K562 (cell line): ENCODE measurements at regions not wholly inside any gene's neighbourhood (a gene's known extent, or its start where the extent isn't known, plus 50 kb on each side); places are given as distances from the start of the nearest gene placed in this dataset.

Experiments used
- ATAC-seq: fragments of 200-7000 bp; cut with Tn5 transposase; 3 replicates; pipeline ENCODE4 v1.9.1; 2020; ENCODE audit warnings: moderate library complexity
- BruUV-seq: library from RNA; stranded (reverse); fragments of 400-500 nt; replicated peaks from 2 replicates; lab custom pipeline; 2021; lab: Mats Ljungman, UMichigan
- CTCF ChIA-PET: fragments of 300-600 bp; formaldehyde crosslinking; extraction: SDS; loops from one replicate; lab custom pipeline; 2021; ENCODE audit warnings: low intra/inter-chr PET ratio; lab: Yijun Ruan, JAX
- POLR2A ChIA-PET: fragments of 300-600, 350-650 bp; sonication (Branson Sonifier 250); formaldehyde crosslinking; extraction: SDS; loops from one replicate; lab custom pipeline; 2021; ENCODE audit warnings: antibody characterized with exemption, inconsistent platforms; lab: Yijun Ruan, JAX
- DNase-seq, 4 experiments: peaks; one replicate each; pipeline versions ENCODE4 v3.0.0 to v3.0.0-alpha.2; 2011 to 2018; ENCODE audit warnings: low spot score in 3 of 4, mixed read lengths in 3 of 4; ENCODE audit errors: extremely low read depth in 1 of 4
- FAIRE-seq: peaks from 2 replicates; lab custom pipeline; 2011; peaks lifted over from hg19 to GRCh38; lab: Jason Lieb, UNC
- H2AFZ ChIP-seq: 2 replicates; pipeline ENCODE4 v1.6.0; 2011; ENCODE audit warnings: low read depth, low read length, control low read depth, inconsistent platforms
- H3K27ac ChIP-seq: fragments of 200-600 bp; 3 replicates; pipeline ENCODE4 v1.8.0; 2011; ENCODE audit warnings: low read depth, mild to moderate bottlenecking, control low read depth, inconsistent platforms, low read length, moderate library complexity, mixed read lengths; ENCODE audit errors: extremely low read depth
- H3K27me3 ChIP-seq, 2 experiments: fragments of 300-600 bp in 1 of 2; 2 replicates in 1 of 2; 3 replicates in 1 of 2; pipeline versions ENCODE4 v1.6.0 to v1.8.0; 2011; ENCODE audit warnings: inconsistent platforms in 2 of 2, low read length in 2 of 2, mild to moderate bottlenecking in 1 of 2, mixed read lengths in 1 of 2, moderate library complexity in 1 of 2; ENCODE audit not compliant: control insufficient read depth in 2 of 2, insufficient read depth in 2 of 2
- H3K36me3 ChIP-seq: fragments of 300-600 bp; 3 replicates; pipeline ENCODE4 v1.8.0; 2011; ENCODE audit warnings: mild to moderate bottlenecking, low read length, inconsistent platforms; ENCODE audit not compliant: control insufficient read depth, insufficient read depth
- H3K4me1 ChIP-seq, 2 experiments: fragments of 200-600 bp in 1 of 2; replicated peaks in 1 of 2; 2 replicates in 1 of 2; 3 replicates in 1 of 2; pipeline versions ENCODE4 v1.5.1 to v1.8.0; 2011; ENCODE audit warnings: inconsistent platforms in 2 of 2, low read length in 2 of 2, mild to moderate bottlenecking in 1 of 2, mixed read lengths in 1 of 2, moderate library complexity in 1 of 2; ENCODE audit not compliant: control insufficient read depth in 2 of 2, insufficient read depth in 2 of 2
- H3K4me2 ChIP-seq: 2 replicates; pipeline ENCODE4 v1.6.1; 2011; ENCODE audit warnings: low read length, control low read depth, inconsistent platforms, mixed read lengths; ENCODE audit not compliant: insufficient read depth
- H3K4me3 ChIP-seq: fragments of 200-600 bp; sonication (generic), shearing (Covaris generic); 2 replicates; pipeline ENCODE4 v1.5.1; 2016; ENCODE audit warnings: control low read depth, inconsistent platforms
- H3K79me2 ChIP-seq: fragments of 200-600 bp; 3 replicates; pipeline ENCODE4 v1.8.0; 2011; ENCODE audit warnings: low read length, inconsistent platforms; ENCODE audit not compliant: control insufficient read depth, insufficient read depth
- H3K9ac ChIP-seq, 2 experiments: 2 replicates each; pipeline versions ENCODE4 v1.6.0 to v1.6.1; 2011; ENCODE audit warnings: low read depth in 2 of 2, low read length in 2 of 2, control low read depth in 1 of 2, inconsistent platforms in 1 of 2, mild to moderate bottlenecking in 1 of 2, mixed read lengths in 1 of 2; ENCODE audit not compliant: insufficient read depth in 1 of 2
- H3K9me1 ChIP-seq: one replicate; pipeline ENCODE4 v1.6.0; 2011; ENCODE audit warnings: inconsistent platforms, mild to moderate bottlenecking, low read length, moderate library complexity; ENCODE audit not compliant: control insufficient read depth, insufficient read depth
- H3K9me3 ChIP-seq: replicated peaks from 2 replicates; pipeline ENCODE4 v1.5.1; 2011; ENCODE audit warnings: low read depth, low read length, inconsistent platforms; ENCODE audit not compliant: control insufficient read depth, insufficient read depth
- H4K20me1 ChIP-seq: replicated peaks from 2 replicates; pipeline ENCODE4 v1.6.1; 2011; ENCODE audit warnings: low read length, inconsistent platforms, mixed read lengths; ENCODE audit not compliant: control insufficient read depth, insufficient read depth
- ELK3 ChIP-seq: fragments of 450-650 bp; formaldehyde crosslinking; IDR thresholded peaks from 2 replicates; pipeline ENCODE4 v1.4.0; 2020; ENCODE audit warnings: mild to moderate bottlenecking
- TAF7 ChIP-seq: fragments of 450-650 bp; IDR thresholded peaks from 2 replicates; pipeline ENCODE4 v1.6.1; 2016; ENCODE audit warnings: missing genetic modification characterization, missing compliant biosample characterization
- ZNF609 ChIP-seq: sonication (generic); formaldehyde crosslinking; IDR thresholded peaks from 2 replicates; pipeline ENCODE4 v1.8.1; 2023; ENCODE audit warnings: missing genetic modification reagents, mild to moderate bottlenecking, borderline replicate concordance
- WGBS: fragments of 100-300 bp; shearing (Covaris generic); methylation state at CpG from one replicate; pipeline ENCODE4 v1.1.6; 2016; ENCODE audit warnings: low coverage, mixed read lengths; ENCODE audit not compliant: insufficient coverage; ENCODE audit errors: missing lambda C conversion rate; 5-methylcytosine and 5-hydroxymethylcytosine counted together
- in situ Hi-C: fragments of 300-500 bp; cut with MboI; formaldehyde crosslinking; loops from 4 replicates; pipeline ENCODE4 v1.15.0; 2018; ENCODE audit warnings: inconsistent platforms, mixed read lengths
- intact Hi-C: fragments of 100-400 bp; cut with micrococcal nuclease; formaldehyde crosslinking; loops from 2 replicates; pipeline ENCODE4 v1.14.2; 2022

GRCh38 chr3:168362661-168363247 is 267.0 kb upstream of the GOLIM4 start:
- Histone ChIP-seq H3K9ac (no peak overlapping the region), H3K4me3 (no peak overlapping the region), H4K20me1 (no peaks in the 10 kb centered on the region), H3K36me3 (no peaks in the 10 kb centered on the region), H3K4me2 (no peak overlapping the region), H3K9me3 (no peaks in the 10 kb centered on the region; the same call in 1 of the 2 replicates), H3K9me1 (no peaks in the 10 kb centered on the region), H2AFZ (no peak overlapping the region), H3K27me3 (no peaks in the 10 kb centered on the region), H3K4me1 (no peaks in the 10 kb centered on the region), H3K79me2 (no peaks in the 10 kb centered on the region), H3K27ac (no peak overlapping the region)
- in situ Hi-C loops: no loop called here
- DNase-seq: no peak
- 1% methylated on average over 4 of the region's 4 CpGs for whole genome bisulfite sequencing
- no peak for FAIRE-seq
- no peak for ATAC-seq
- BruUV-seq: no TSS peak
- TF ChIP-seq ELK3: no peak
- CTCF ChIA-PET: no interaction called here
- POLR2A ChIA-PET: interaction anchor here (0.6 kb wide), 1 partner anchor 10 kb away, joined by 4 read pairs; no protein-coding TSS in a partner anchor
- intact Hi-C loops: no loop called here

GRCh38 chr3:168362156-168362555 is 266.4 kb upstream of the GOLIM4 start:
- no peak for ATAC-seq
- Histone ChIP-seq H4K20me1 (no peaks in the 10 kb centered on the region), H3K4me1 (no peaks in the 10 kb centered on the region), H3K27ac (no peak overlapping the region), H3K9me1 (no peaks in the 10 kb centered on the region), H3K79me2 (no peaks in the 10 kb centered on the region), H3K9me3 (no peaks in the 10 kb centered on the region; the same call in 1 of the 2 replicates), H3K36me3 (no peaks in the 10 kb centered on the region), H3K9ac (no peak overlapping the region), H3K4me2 (no peak overlapping the region), H2AFZ (no peak overlapping the region), H3K4me3 (no peak overlapping the region), H3K27me3 (no peaks in the 10 kb centered on the region)
- TF ChIP-seq ZNF609 (CRISPR knock-in tag): no peak
- TF ChIP-seq TAF7 (tag): no peak
- POLR2A ChIA-PET: no interaction called here
- CTCF ChIA-PET: no interaction called here
- no peak for FAIRE-seq
- no peak for DNase-seq
- BruUV-seq: no TSS peak
- intact Hi-C loops: no loop called here
- in situ Hi-C loops: no loop called here
